GM12878 (cell line): ENCODE measurements at regions not wholly inside any gene's neighbourhood (a gene's known extent, or its start where the extent isn't known, plus 50 kb on each side); places are given as distances from the start of the nearest gene placed in this dataset.

Experiments used
- ATAC-seq: fragments of 200-7000 bp; cut with Tn5 transposase; 3 replicates; pipeline ENCODE4 v1.9.1; 2020; ENCODE audit warnings: mild to moderate bottlenecking, moderate library complexity
- BruUV-seq: library from RNA; stranded (reverse); fragments of 400-500 nt; replicated peaks from 2 replicates; lab custom pipeline; 2021; lab: Mats Ljungman, UMichigan
- CTCF ChIA-PET: fragments of 300-600 bp; sonication (Branson Sonifier 250); formaldehyde crosslinking; extraction: SDS; loops from one replicate; lab custom pipeline; 2021; ENCODE audit warnings: inconsistent platforms; lab: Yijun Ruan, JAX
- POLR2A ChIA-PET: fragments of 350-600 bp; formaldehyde crosslinking; extraction: SDS; loops from one replicate; lab custom pipeline; 2021; ENCODE audit warnings: inconsistent platforms; lab: Charles Lee
- RAD21 ChIA-PET: fragments of 300-600 bp; sonication (Branson Sonifier 250); formaldehyde crosslinking; loops from one replicate; lab custom pipeline; 2023; ENCODE audit warnings: antibody characterized with exemption; ENCODE audit not compliant: unreplicated experiment; lab: Charles Lee
- SMC1A ChIA-PET: fragments of 300-600 bp; sonication (Branson Sonifier 250); formaldehyde crosslinking; loops from one replicate; lab custom pipeline; 2023; ENCODE audit not compliant: unreplicated experiment, uncharacterized antibody; lab: Charles Lee
- DNase-seq: peaks from one replicate; pipeline ENCODE4 v3.0.0-alpha.2; 2011; ENCODE audit warnings: low read depth, low spot score
- FAIRE-seq: peaks from 3 replicates; lab custom pipeline; 2011; peaks lifted over from hg19 to GRCh38; lab: Jason Lieb, UNC
- H2AFZ ChIP-seq: 2 replicates; pipeline ENCODE4 v1.6.0; 2011; ENCODE audit warnings: low read depth, low read length, control low read depth; ENCODE audit not compliant: control insufficient read depth
- H3K27ac ChIP-seq: 2 replicates; pipeline ENCODE4 v1.5.1; 2011; ENCODE audit warnings: control low read depth; ENCODE audit not compliant: control insufficient read depth, insufficient read depth
- H3K27me3 ChIP-seq, 2 experiments: replicated peaks in 1 of 2; 2 replicates each; pipeline versions ENCODE4 v1.6.0 to v1.6.1; 2011; ENCODE audit warnings: low read length in 1 of 2; ENCODE audit not compliant: control insufficient read depth in 2 of 2, insufficient read depth in 2 of 2
- H3K36me3 ChIP-seq, 2 experiments: 2 replicates each; pipeline ENCODE4 v1.5.1; 2011; ENCODE audit warnings: low read length in 1 of 2; ENCODE audit not compliant: control insufficient read depth in 2 of 2, insufficient read depth in 2 of 2
- H3K4me1 ChIP-seq: 2 replicates; pipeline ENCODE4 v1.6.1; 2011; ENCODE audit warnings: mild to moderate bottlenecking, low read length, moderate library complexity, mixed read lengths; ENCODE audit not compliant: control insufficient read depth, insufficient read depth
- H3K4me2 ChIP-seq: 2 replicates; pipeline ENCODE4 v1.6.0; 2011; ENCODE audit warnings: control low read depth; ENCODE audit not compliant: control insufficient read depth, insufficient read depth
- H3K4me3 ChIP-seq: fragments of 200-600 bp; sonication (generic); 2 replicates; pipeline ENCODE4 v1.5.1; 2016
- H3K79me2 ChIP-seq: 2 replicates; pipeline ENCODE4 v1.6.0; 2011; ENCODE audit warnings: low read length; ENCODE audit not compliant: control insufficient read depth, insufficient read depth
- H3K9ac ChIP-seq: 2 replicates; pipeline ENCODE4 v1.8.0; 2011; ENCODE audit warnings: low read length, control low read depth, mixed read lengths; ENCODE audit not compliant: control insufficient read depth, insufficient read depth
- H3K9me3 ChIP-seq: replicated peaks from 3 replicates; pipeline ENCODE4 v1.5.1; 2011; ENCODE audit warnings: mild to moderate bottlenecking, low read length; ENCODE audit not compliant: control insufficient read depth, insufficient read depth
- H4K20me1 ChIP-seq: 2 replicates; pipeline ENCODE4 v1.6.0; 2011; ENCODE audit not compliant: control insufficient read depth, insufficient read depth
- FOS ChIP-seq: IDR thresholded peaks from 3 replicates; pipeline ENCODE4 v1.6.1; 2011; ENCODE audit warnings: borderline replicate concordance; ENCODE audit not compliant: insufficient read length; ENCODE audit errors: extremely low read depth
- HCFC1 ChIP-seq: fragments of 150-350 bp; IDR thresholded peaks from 2 replicates; pipeline ENCODE4 v1.6.1; 2014; ENCODE audit warnings: low read length
- NFIC ChIP-seq: IDR thresholded peaks from 2 replicates; pipeline ENCODE4 v1.6.1; 2012; ENCODE audit warnings: low read depth, mild to moderate bottlenecking, inconsistent platforms, low read length, moderate library complexity
- STAT3 ChIP-seq: IDR thresholded peaks from 2 replicates; pipeline ENCODE4 v1.6.1; 2011; ENCODE audit warnings: low read depth, low read length, improper control_type of control experiment
- ZNF217 ChIP-seq: fragments of 450-650 bp; IDR thresholded peaks from 2 replicates; pipeline ENCODE4 v1.6.1; 2017; ENCODE audit warnings: antibody characterized with exemption, mild to moderate bottlenecking
- WGBS: methylation state at CpG from one replicate; pipeline ENCODE4 v1.1.6; 2016; ENCODE audit warnings: low lambda C conversion rate; ENCODE audit not compliant: insufficient replicate concordance, insufficient coverage; ENCODE audit errors: missing lambda C conversion rate; 5-methylcytosine and 5-hydroxymethylcytosine counted together
- in situ Hi-C: fragments of 300-500 bp; cut with MboI; formaldehyde crosslinking; loops from 9 replicates; pipeline ENCODE4 v1.14.3; 2018; ENCODE audit warnings: mixed read lengths
- intact Hi-C: fragments of 100-400 bp; cut with micrococcal nuclease; formaldehyde crosslinking; loops from one replicate; pipeline ENCODE4 v1.14.2; 2022; ENCODE audit not compliant: unreplicated experiment
- TF ChIP-seq, protein P1 (sequence below): fragments of 450-650 bp; IDR thresholded peaks from 2 replicates; pipeline ENCODE4 v1.6.1; 2017; ENCODE audit warnings: mild to moderate bottlenecking, moderate library complexity
- TF ChIP-seq, protein P2 (sequence below), 3 experiments: IDR thresholded peaks in 2 of 3; conservative IDR thresholded peaks in 1 of 3; 2 replicates each; pipeline ENCODE4 v1.5.1; 2011; ENCODE audit warnings: low read depth in 3 of 3, low read length in 3 of 3, mild to moderate bottlenecking in 3 of 3, control low read depth in 2 of 3, moderate library complexity in 2 of 3, inconsistent platforms in 1 of 3, mixed read lengths in 1 of 3; ENCODE audit not compliant: control insufficient read depth in 2 of 3, insufficient read depth in 1 of 3; ENCODE audit errors: extremely low read depth in 1 of 3

DNA sequence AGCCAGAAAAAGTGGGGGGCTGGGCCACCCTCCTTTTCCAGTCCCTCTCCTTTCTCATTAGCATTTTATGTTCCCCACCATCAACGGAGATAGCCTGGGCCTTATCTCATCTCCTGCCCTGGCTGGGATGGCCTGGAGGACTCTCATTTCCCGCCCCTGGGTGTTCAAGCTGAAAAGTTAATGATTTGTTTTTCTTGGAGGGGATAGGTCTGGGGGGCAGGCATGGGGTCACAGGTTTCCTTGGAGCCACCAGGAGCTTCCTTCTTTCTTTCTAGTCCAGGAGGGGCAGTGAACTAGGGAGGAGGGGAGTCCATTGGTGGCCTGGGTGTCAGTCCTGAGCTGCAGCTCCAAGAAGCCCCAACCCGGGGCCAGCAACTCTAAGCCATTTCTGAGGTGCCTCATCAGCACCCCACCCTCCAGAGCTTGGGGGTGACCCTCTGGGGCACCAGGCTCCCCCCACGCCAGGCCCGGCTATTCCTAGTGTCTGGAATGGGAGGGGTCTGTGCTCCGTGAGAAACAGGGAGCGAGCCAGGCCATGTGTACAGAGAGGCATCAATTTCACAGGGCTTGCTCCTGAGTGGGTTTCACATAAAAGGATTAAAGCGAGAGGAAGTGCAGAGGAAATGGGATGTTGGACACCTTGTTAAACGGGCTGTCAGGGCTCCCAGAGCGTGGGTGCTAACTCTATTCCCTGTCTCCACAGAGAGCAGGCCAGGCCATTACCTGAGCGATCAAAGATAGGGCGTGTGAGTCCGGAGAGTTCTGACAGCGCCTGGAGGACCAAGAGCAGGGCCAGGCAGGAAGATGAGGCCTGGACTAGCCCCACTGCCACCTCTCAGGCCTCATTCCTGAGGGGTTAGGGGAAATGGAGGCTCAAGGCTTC is 90.6 kb upstream of the LHX1 start:
- WGBS, result 47% methylated on average over 14 of the region's 14 CpGs
- H3K36me3 ChIP-seq, result no peaks in the 10 kb centered on the region
- POLR2A ChIA-PET, result no interaction called here
- H3K9ac ChIP-seq, result no peak overlapping the region
- no peaks in the 10 kb centered on the region for H4K20me1 ChIP-seq
- H2AFZ ChIP-seq, result no peak overlapping the region
- intact Hi-C loops (no loop called here), in situ Hi-C loops (no loop called here)
- SMC1A ChIA-PET, result no interaction called here
- no peaks in the 10 kb centered on the region for H3K9me3 ChIP-seq
- ATAC-seq, result no peak
- no peak overlapping the region for H3K4me2 ChIP-seq
- CTCF ChIA-PET, result no interaction called here
- peaks cover 11% of the 10 kb centered on the region for H3K4me1 ChIP-seq
- no peak overlapping the region for H3K4me3 ChIP-seq
- no TSS peak for BruUV-seq
- DNase-seq, result no peak
- no peak overlapping the region for H3K27ac ChIP-seq
- 0 out of 4 replicates have a peak, but pooled peaks cover 0 to 3% of the 10 kb centered on the region in 2 experiments for H3K27me3 ChIP-seq
- no peak for FAIRE-seq
- RAD21 ChIA-PET, result no interaction called here
- no peak for TF ChIP-seq FOS
- TF ChIP-seq HCFC1, result no peak
- TF ChIP-seq NFIC, result no peak
- TF ChIP-seq, protein P1, sequence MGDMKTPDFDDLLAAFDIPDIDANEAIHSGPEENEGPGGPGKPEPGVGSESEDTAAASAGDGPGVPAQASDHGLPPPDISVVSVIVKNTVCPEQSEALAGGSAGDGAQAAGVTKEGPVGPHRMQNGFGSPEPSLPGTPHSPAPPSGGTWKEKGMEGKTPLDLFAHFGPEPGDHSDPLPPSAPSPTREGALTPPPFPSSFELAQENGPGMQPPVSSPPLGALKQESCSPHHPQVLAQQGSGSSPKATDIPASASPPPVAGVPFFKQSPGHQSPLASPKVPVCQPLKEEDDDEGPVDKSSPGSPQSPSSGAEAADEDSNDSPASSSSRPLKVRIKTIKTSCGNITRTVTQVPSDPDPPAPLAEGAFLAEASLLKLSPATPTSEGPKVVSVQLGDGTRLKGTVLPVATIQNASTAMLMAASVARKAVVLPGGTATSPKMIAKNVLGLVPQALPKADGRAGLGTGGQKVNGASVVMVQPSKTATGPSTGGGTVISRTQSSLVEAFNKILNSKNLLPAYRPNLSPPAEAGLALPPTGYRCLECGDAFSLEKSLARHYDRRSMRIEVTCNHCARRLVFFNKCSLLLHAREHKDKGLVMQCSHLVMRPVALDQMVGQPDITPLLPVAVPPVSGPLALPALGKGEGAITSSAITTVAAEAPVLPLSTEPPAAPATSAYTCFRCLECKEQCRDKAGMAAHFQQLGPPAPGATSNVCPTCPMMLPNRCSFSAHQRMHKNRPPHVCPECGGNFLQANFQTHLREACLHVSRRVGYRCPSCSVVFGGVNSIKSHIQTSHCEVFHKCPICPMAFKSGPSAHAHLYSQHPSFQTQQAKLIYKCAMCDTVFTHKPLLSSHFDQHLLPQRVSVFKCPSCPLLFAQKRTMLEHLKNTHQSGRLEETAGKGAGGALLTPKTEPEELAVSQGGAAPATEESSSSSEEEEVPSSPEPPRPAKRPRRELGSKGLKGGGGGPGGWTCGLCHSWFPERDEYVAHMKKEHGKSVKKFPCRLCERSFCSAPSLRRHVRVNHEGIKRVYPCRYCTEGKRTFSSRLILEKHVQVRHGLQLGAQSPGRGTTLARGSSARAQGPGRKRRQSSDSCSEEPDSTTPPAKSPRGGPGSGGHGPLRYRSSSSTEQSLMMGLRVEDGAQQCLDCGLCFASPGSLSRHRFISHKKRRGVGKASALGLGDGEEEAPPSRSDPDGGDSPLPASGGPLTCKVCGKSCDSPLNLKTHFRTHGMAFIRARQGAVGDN, result no peak
- no peak for TF ChIP-seq STAT3
- TF ChIP-seq ZNF217, result no peak
- TF ChIP-seq, protein P2, sequence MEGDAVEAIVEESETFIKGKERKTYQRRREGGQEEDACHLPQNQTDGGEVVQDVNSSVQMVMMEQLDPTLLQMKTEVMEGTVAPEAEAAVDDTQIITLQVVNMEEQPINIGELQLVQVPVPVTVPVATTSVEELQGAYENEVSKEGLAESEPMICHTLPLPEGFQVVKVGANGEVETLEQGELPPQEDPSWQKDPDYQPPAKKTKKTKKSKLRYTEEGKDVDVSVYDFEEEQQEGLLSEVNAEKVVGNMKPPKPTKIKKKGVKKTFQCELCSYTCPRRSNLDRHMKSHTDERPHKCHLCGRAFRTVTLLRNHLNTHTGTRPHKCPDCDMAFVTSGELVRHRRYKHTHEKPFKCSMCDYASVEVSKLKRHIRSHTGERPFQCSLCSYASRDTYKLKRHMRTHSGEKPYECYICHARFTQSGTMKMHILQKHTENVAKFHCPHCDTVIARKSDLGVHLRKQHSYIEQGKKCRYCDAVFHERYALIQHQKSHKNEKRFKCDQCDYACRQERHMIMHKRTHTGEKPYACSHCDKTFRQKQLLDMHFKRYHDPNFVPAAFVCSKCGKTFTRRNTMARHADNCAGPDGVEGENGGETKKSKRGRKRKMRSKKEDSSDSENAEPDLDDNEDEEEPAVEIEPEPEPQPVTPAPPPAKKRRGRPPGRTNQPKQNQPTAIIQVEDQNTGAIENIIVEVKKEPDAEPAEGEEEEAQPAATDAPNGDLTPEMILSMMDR (IDR thresholded peaks at IDR 0.05 in 2 of 3, conservative IDR thresholded peaks at IDR 0.05 in 1 of 3; ENCODE audit: control insufficient read depth in 2 of 3, extremely low read depth in 1 of 3, insufficient read depth in 1 of 3, low read depth in 3 of 3, low read length in 3 of 3), result no peak
- no peaks in the 10 kb centered on the region for H3K79me2 ChIP-seq
